ENCODE measurements at regions not wholly inside any gene's neighbourhood (a gene's known extent, or its start where the extent isn't known, plus 50 kb on each side); places are given as distances from the start of the nearest gene placed in this dataset.

DNA sequence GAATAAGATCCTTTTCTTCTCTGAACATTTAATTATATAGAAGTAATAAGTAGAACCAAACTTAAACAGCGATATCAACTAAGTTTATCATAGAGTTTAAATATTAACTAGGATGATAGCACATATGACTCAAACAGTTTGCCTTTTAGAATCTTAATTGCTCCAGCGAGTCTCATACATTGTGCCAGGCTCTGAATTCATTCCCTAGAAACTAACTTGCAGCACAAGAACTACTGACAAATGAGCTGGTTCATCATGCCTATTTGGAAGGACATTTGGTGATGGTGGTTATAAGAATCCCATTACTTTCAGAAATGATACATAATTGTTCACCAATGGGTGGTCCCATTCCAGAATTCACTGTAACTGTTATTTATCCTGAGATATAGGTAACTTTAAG is 1026.6 kb upstream of the DDX18 start:
- Histone ChIP-seq H2BK5ac (ENCODE audit: low read depth, low read length, poor library complexity, severe bottlenecking) (no peak overlapping the region), H4K5ac (ENCODE audit: low read depth, low read length) (no peak overlapping the region), H3K18ac (ENCODE audit: low read depth, low read length) (no peak overlapping the region), H3K4me3 (ENCODE audit: insufficient read depth, low read depth, low read length) (no peak overlapping the region), H4K20me1 (ENCODE audit: insufficient read depth, low read length) (no peaks in the 10 kb centered on the region), H2BK20ac (ENCODE audit: low read depth, low read length) (no peak overlapping the region), H3K56ac (ENCODE audit: extremely low read depth, insufficient read depth, low read length) (no peak overlapping the region), H3K27me3 (ENCODE audit: control insufficient read depth, insufficient read depth, low read length) (no peaks in the 10 kb centered on the region), H3K9me3 (ENCODE audit: control insufficient read depth, insufficient read depth, low read length) (peaks cover 3% of the 10 kb centered on the region; the same call in 1 of the 2 replicates), H4K8ac (ENCODE audit: low read depth in 2 of 2, low read length in 2 of 2) (no peak overlapping the region), H2BK15ac (ENCODE audit: low read depth, low read length) (no peak overlapping the region), H2AFZ (replicated peaks; ENCODE audit: low read length, poor library complexity) (no peak overlapping the region), H4K91ac (ENCODE audit: insufficient read depth, low read depth, low read length) (no peak overlapping the region), H3K23ac (ENCODE audit: low read depth, low read length) (no peak overlapping the region), H3K36me3 (ENCODE audit: control insufficient read depth, insufficient read depth, low read length) (no peaks in the 10 kb centered on the region), H2AK5ac (ENCODE audit: low read depth, low read length) (no peak overlapping the region), H3K27ac (ENCODE audit: insufficient read depth, low read length) (no peak overlapping the region), H2AK9ac (replicated peaks; ENCODE audit: low read depth, low read length, poor library complexity) (no peak overlapping the region), H3K4me1 (ENCODE audit: control insufficient read depth, insufficient read depth, low read length) (no peaks in the 10 kb centered on the region), H3K4me2 (ENCODE audit: low read depth, low read length) (no peak overlapping the region), H3K79me1 (ENCODE audit: low read depth in 1 of 2, low read length in 2 of 2) (no peaks in the 10 kb centered on the region), H3K14ac (replicated peaks; ENCODE audit: low read depth, low read length) (no peak overlapping the region), H3K9ac (ENCODE audit: low read depth, low read length) (no peak overlapping the region), H3K9me1 (ENCODE audit: insufficient read depth, low read length) (no peaks in the 10 kb centered on the region), H2BK120ac (ENCODE audit: low read depth, low read length) (no peak overlapping the region), H3K4ac (ENCODE audit: low read depth, low read length) (no peak overlapping the region)
- intact Hi-C loops (cut with micrococcal nuclease) (no loop called here), dilution Hi-C loops (cut with HindIII; ENCODE audit: low sequenced_read_pairs, unreplicated experiment) (no loop called here), in situ Hi-C loops (cut with MboI; ENCODE audit: low sequenced_read_pairs) (no loop called here)
- ATAC-seq (ENCODE audit: low read depth), result no peak
- ChIA-PET CTCF (no interaction called here), POLR2A (ENCODE audit: unreplicated experiment) (no interaction called here)
- no CpG with 5 or more reads among the region's 2 CpGs for WGBS, 2 experiments (ENCODE audit: extremely low coverage in 2 of 2, insufficient read length in 1 of 2)
- TF ChIP-seq SMC3 (IDR thresholded peaks at IDR 0.05; ENCODE audit: low read depth, low read length) (no peak), POLR2A (IDR thresholded peaks at IDR 0.05; ENCODE audit: low read depth, low read length) (no peak), CHD1 (IDR thresholded peaks at IDR 0.05; ENCODE audit: low read depth, low read length) (no peak), MXI1 (IDR thresholded peaks at IDR 0.05; ENCODE audit: borderline replicate concordance, low read depth, low read length) (no peak), NFE2L2 (IDR thresholded peaks at IDR 0.05; ENCODE audit: low read depth, low read length) (no peak), USF2 (IDR thresholded peaks at IDR 0.05; ENCODE audit: low read depth, low read length) (no peak), MAZ (IDR thresholded peaks at IDR 0.05; ENCODE audit: borderline replicate concordance, low read depth, low read length) (no peak), RFX5 (IDR thresholded peaks at IDR 0.05; ENCODE audit: low read depth, low read length) (no peak), MAFK (IDR thresholded peaks at IDR 0.05; ENCODE audit: low read depth, low read length) (no peak), RCOR1 (IDR thresholded peaks at IDR 0.05; ENCODE audit: insufficient replicate concordance, low read length) (no peak), BHLHE40 (IDR thresholded peaks at IDR 0.05; ENCODE audit: low read depth, low read length) (no peak), CEBPB (IDR thresholded peaks at IDR 0.05; ENCODE audit: low read depth, low read length) (no peak), RAD21 (IDR thresholded peaks at IDR 0.05; ENCODE audit: low read length) (no peak), FOS (IDR thresholded peaks at IDR 0.05; ENCODE audit: low read depth, low read length) (no peak)
- TF ChIP-seq, protein P1, sequence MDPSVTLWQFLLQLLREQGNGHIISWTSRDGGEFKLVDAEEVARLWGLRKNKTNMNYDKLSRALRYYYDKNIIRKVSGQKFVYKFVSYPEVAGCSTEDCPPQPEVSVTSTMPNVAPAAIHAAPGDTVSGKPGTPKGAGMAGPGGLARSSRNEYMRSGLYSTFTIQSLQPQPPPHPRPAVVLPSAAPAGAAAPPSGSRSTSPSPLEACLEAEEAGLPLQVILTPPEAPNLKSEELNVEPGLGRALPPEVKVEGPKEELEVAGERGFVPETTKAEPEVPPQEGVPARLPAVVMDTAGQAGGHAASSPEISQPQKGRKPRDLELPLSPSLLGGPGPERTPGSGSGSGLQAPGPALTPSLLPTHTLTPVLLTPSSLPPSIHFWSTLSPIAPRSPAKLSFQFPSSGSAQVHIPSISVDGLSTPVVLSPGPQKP (IDR thresholded peaks at IDR 0.05; ENCODE audit: borderline replicate concordance, low read depth, low read length), result no peak
- TF ChIP-seq, protein P2, sequence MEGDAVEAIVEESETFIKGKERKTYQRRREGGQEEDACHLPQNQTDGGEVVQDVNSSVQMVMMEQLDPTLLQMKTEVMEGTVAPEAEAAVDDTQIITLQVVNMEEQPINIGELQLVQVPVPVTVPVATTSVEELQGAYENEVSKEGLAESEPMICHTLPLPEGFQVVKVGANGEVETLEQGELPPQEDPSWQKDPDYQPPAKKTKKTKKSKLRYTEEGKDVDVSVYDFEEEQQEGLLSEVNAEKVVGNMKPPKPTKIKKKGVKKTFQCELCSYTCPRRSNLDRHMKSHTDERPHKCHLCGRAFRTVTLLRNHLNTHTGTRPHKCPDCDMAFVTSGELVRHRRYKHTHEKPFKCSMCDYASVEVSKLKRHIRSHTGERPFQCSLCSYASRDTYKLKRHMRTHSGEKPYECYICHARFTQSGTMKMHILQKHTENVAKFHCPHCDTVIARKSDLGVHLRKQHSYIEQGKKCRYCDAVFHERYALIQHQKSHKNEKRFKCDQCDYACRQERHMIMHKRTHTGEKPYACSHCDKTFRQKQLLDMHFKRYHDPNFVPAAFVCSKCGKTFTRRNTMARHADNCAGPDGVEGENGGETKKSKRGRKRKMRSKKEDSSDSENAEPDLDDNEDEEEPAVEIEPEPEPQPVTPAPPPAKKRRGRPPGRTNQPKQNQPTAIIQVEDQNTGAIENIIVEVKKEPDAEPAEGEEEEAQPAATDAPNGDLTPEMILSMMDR (conservative IDR thresholded peaks at IDR 0.05; ENCODE audit: low read depth, low read length), result no peak
- BruUV-seq (replicated peaks), result no TSS peak
- no peak for DNase-seq
